ENCODE measurements at regions not wholly inside any gene's neighbourhood (a gene's known extent, or its start where the extent isn't known, plus 50 kb on each side); places are given as distances from the start of the nearest gene placed in this dataset.

DNA sequence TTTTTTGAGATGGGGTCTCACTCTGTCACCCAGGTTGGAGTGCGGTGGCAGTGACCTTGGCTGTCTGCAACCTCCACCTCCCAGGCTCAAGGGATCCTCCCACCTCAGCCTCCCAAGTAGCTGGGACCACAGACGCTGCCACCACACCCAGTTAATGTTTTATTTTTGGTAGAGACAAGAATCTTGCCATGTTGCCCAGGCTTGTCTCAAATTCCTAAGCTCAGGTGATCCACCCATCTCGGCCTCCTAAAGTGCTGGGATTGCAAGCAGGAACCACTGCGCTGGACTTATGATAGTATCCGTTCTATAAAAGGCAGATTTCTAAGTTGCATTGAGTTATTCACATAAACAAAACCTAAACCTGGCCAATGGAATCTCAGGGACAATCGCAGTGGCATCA, 321.1 kb upstream of the PRICKLE1 start:
- TF ChIP-seq, protein P1, sequence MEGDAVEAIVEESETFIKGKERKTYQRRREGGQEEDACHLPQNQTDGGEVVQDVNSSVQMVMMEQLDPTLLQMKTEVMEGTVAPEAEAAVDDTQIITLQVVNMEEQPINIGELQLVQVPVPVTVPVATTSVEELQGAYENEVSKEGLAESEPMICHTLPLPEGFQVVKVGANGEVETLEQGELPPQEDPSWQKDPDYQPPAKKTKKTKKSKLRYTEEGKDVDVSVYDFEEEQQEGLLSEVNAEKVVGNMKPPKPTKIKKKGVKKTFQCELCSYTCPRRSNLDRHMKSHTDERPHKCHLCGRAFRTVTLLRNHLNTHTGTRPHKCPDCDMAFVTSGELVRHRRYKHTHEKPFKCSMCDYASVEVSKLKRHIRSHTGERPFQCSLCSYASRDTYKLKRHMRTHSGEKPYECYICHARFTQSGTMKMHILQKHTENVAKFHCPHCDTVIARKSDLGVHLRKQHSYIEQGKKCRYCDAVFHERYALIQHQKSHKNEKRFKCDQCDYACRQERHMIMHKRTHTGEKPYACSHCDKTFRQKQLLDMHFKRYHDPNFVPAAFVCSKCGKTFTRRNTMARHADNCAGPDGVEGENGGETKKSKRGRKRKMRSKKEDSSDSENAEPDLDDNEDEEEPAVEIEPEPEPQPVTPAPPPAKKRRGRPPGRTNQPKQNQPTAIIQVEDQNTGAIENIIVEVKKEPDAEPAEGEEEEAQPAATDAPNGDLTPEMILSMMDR (IDR thresholded peaks at IDR 0.05), result no peak
- no peak for TF ChIP-seq EP300 (IDR thresholded peaks at IDR 0.05)
